Right ventricle myocardium inferior (tissue), 1 donor: ENCODE measurements at regions not wholly inside any gene's neighbourhood (a gene's known extent, or its start where the extent isn't known, plus 50 kb on each side); places are given as distances from the start of the nearest gene placed in this dataset.
"Not testable (repeated sequence)": the region's sequence is repeated elsewhere in the genome, so short reads cannot be mapped to it uniquely, and the experiment has no call there.

ENCODE experiments used
- ATAC-seq: fragments of 200-7000 bp; cut with Tn5 transposase; one replicate; pipeline ENCODE4 v1.9.1; 2020; ENCODE audit warnings: mild to moderate bottlenecking, moderate library complexity
- DNase-seq: peaks from one replicate; pipeline ENCODE4 v3.0.0; 2021; ENCODE audit errors: missing footprints
- intact Hi-C: fragments of 100-400 bp; cut with DNase I; formaldehyde crosslinking; loops from one replicate; pipeline ENCODE4 v1.11.0; 2022
- donor health status: DM: no; HTN: yes; CAD: no; lungs with severe emphysema.

DNA sequence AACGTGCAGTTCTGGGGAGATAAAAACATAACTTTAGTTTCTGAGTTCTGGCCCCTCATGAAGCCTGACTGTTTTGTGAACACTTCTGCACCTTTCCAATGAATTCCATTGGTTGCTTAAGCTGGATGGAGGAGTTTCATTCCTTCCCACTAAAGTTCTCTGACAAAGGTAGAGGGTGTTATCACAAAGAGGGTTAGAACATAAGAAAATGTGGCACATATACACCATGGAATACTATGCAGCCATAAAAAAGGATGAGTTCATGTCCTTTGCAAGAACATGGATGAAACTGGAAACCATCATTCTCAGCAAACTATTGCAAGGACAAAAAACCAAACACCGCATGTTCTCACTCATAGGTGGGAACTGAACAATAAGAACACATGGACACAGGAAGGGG is 138.6 kb downstream of the LCA5 start:
- ATAC-seq, DNase-seq, intact Hi-C loops: not testable (repeated sequence)

DNA sequence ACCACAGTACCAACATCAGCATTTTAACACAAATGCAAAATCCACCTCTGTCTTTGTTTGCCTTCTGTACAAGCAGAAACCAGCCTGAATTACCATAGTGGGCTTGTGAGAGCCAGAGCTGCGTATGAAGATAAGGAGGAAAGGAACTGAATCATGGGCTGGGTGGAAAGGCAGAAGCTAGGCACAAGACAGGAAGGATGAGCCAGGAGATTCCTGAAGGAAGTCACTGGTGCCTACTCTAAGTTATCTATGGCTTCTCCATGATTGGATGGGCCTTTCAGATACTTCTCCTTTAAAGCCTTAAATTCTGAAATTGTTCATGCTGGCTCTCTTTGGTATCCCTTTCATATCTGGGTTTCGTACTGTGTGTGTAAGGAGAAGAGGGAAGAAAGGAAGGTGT is 140.6 kb downstream of the LCA5 start:
- intact Hi-C loops, result no loop called here
- ATAC-seq, result no peak

DNA sequence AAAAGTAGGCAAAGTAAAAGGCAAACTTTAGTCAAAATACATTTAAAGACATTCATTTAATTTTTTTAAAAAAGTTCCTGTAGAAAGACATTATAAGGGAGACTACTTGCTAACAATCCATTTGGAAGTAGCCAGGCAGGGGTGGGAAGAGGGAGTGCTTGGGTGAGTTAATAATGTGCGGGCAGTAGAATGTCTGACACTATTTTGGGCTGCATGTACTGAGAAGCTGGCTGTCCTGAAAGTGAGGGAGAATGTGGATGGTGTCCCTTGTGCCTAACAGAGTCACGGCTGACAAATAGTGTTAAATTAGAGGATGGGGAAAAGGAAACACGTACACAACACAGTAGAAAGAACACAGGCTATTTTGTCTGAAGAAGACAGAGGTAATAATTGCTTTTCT is 142.5 kb downstream of the LCA5 start:
- intact Hi-C loops, result no loop called here
- peak; percentile 64 for ATAC-seq
- no peak for DNase-seq

More for the DNA sequence above, 140.6 kb downstream of the LCA5 start:
- no peak for DNase-seq

DNA sequence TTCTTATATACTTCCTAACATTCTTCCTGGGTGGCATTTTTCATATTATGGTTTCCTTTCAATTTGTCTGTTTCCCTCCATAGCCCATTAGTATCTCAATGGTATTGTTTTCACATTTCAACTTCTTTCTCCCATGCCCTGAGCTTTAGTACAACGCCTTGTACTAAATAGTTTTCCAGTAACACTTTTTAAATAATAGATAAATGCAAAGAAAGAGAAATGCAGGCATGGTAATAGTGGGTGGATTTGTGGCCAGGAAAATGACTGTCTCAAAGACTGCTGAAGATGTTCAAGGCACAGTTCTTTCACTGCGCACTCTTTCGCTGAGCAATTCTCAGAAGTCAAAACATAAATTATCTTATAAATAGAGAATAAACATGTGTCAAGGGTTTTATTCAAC is 145.1 kb downstream of the LCA5 start:
- DNase-seq, result no peak
- intact Hi-C loops, result no loop called here
- no peak for ATAC-seq

DNA sequence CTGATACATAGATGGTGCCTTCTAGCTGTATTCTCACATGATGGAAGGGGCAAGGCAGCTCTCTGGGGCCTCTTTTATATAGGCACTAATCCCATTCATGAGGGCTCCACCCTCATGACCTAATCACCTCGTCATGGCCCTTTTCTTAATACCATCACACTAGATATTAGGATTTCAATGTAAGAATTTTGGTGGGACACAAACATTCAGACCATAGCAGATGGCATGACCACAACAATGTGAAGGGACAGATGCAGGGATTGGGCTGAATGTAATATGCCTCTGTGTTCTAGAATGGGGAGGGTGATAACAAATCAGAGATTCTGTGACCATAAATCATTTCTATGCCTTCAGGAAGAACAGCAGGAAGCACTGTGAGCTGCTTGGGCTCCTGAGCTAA is 145.8 kb downstream of the LCA5 start:
- intact Hi-C loops, result no loop called here

DNA sequence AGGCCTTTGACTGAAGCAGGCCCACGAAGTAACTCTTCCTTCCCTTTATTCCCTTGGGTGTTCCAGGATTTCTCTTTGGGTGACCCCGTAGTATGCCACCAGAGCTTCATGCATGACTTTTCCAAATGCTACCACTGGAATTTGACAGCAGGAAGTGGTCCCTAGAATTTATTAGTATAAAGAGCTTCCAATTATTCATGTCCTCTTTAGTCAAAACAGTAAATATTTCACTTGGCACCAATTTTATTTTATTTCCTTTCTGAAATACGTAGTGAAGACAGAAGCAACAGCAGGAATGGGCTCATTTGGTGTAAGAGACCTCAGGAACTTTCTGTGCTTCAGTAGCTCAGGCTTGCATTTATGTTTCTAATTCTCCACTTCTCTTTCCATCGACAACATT is 151.3 kb downstream of the LCA5 start:
- DNase-seq, result no peak
- intact Hi-C loops, result no loop called here
- no peak for ATAC-seq

More for the DNA sequence above, 145.8 kb downstream of the LCA5 start:
- DNase-seq (no peak), ATAC-seq (no peak)

DNA sequence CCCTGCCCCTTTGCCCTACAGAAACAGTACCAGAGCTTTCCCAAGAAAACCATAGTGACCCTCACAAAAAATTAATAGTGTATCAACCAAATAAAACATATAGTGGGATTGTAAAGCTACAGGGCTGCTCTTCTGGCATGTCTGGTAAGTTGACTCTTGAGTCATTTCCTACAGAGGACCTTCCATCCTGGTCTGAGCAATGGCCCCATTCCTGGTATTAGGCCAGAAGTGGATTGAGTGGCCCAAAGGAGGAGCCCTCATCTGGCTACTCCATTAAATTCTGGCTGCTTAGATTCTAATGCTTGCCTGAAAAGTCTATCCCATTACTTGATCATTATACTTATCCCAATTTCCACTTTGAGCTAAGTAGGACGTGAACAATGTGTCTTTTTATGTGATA is 150.9 kb upstream of the HMGN3 start:
- no peak for DNase-seq
- no peak for ATAC-seq
- intact Hi-C loops, result no loop called here

DNA sequence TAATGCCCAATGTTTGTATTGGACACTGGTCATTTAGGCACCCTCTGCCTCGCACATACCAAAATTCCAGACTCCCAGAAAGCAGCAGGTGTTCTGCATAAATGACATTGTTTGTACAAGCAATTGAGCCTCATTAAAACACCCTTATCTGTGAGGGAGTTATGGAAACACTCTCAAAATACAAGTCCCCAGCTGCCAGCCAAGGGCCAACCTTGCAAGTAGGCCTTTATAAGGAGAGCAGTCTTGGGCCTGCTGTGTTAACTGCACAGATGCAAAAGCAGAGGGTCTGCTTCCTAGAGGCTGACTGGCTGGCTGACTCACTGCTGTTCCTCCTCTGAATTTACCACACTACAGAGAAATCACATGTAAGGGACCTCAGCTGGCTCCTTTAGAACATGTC is 150.4 kb upstream of the HMGN3 start:
- DNase-seq (no peak), ATAC-seq (no peak)
- intact Hi-C loops, result no loop called here

DNA sequence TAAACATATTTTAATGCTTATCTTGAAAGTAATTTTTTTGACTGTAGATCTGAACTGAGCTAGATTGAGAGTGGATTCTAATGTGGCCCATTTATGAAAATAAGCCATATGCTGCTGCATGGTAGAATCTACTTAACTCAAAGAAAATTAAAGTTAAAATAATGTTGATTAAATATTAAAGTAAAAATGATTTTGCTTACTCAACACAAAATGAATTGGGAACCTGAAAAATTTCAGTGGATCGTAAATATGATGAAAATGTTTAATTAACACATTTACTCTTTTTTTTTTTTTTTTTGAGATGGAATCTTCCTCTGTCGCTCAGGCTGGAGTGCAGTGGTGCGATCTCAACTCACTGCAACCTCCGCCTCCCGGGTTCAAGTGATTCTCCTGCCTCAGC is 144.5 kb upstream of the HMGN3 start:
- no peak for ATAC-seq
- intact Hi-C loops, result no loop called here
- no peak for DNase-seq

DNA sequence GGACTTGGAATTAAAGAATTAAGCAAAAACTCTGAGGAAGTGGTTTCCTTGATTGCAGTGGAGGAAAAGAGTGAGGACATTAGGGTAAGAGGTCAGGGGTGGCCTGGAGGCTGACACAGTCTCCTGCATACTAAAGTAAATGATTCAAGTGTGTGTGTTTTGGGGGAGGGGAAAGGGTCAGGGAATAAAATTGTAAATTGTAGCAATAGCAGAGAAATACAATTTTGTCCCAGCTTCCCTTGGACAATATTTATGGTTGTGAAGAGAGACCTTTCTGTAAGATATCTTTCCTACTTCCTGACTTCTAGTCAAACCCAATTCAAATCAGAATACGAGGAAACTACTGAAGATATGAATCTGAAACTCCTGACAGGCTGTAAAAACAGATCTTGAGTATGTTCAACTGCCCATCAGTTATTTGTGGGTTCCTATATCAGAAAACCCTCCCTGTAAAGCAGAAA is 143.4 kb upstream of the HMGN3 start:
- DNase-seq (no peak), ATAC-seq (no peak)
- intact Hi-C loops, result no loop called here

DNA sequence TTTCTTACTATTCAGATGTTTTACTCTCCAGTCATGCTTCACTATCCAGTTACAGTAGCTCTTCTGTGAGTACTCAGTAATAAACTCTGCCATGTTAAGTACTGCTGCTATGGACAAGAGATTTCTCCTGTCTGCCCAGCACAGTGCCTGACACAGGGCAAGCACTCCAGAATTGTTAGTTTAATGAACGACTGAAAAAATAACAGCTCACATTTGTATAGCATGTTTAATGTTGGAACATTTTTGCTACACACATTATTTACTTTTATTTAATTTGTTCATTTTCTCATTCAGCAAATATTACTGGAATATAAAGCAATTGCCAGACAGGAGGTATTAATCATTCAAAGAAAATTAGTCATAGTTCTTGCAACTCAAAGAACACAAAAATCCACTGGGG is 142.6 kb upstream of the HMGN3 start:
- intact Hi-C loops, result no loop called here
- ATAC-seq (no peak), DNase-seq (no peak)

DNA sequence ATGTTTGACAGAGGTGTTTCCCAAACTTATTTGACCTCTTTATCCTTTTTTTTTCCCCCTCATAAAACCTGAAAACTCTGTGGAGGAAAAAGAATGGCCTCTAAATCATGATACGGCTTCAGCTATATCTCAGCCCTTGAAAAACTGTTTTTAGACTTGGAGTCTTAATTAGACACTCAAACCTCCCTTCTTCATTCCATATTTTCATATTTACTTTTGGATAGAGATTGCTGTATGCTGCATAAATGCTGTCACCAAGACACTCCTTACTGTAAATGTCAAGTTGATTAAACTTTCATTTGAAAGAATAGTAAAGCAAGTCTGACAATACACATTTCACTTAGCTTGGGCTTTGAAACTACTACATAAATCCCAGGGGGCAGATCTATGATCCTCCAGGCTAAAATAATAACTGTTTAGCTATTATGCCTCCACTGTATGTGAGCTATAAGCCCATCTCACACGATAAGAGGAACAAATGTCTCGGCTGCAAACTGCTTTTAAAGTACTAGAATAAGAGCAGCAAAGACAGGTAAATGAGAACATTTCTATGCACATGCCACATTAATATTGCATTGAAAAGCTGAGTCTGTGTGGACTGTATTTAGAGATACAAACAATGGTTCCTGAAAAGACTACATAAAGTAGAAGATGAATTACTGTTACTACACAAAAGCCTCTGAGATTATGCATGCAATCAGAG is 141.3 kb upstream of the HMGN3 start:
- DNase-seq, result no peak
- intact Hi-C loops, result no loop called here
- ATAC-seq, result no peak

DNA sequence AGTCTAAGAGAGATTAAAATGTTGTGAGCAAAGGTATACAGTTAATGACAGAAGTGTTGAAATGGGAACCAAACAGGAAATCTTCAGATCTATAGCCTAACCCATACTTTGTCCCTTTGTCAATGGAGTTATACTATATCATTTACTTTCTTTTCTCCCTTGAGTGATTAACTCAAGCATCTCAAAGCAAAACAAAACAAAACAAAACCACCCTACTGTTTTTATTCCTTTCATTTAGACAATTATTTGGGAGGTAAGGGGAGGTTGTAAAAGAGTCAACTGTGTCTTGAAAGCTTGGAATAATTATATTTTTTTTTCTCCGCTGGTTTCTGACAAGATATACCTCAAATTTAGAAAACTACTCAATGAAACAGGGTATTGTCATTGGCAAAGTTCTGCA is 139.8 kb upstream of the HMGN3 start:
- DNase-seq, result no peak
- intact Hi-C loops, result no loop called here
- no peak for ATAC-seq

DNA sequence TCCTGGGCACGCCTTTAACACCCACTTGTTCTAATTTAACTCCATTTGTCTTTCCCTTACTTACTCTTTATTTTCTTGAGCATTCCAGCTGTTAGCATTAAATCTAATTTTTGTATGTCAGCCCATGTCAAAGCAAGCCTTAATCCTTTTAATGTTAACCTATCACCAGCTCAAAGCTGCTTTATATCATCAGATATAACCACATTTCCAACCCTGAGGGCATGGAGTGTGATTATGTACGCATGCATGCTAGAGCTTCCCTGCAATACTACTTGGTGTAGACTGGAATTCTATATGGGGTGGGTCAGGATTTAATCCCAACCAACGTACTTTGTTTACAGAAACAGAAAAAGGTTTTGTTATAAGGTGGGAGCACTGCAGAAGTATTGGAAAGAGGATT is 139.4 kb upstream of the HMGN3 start:
- DNase-seq (no peak), ATAC-seq (no peak)
- intact Hi-C loops, result no loop called here

DNA sequence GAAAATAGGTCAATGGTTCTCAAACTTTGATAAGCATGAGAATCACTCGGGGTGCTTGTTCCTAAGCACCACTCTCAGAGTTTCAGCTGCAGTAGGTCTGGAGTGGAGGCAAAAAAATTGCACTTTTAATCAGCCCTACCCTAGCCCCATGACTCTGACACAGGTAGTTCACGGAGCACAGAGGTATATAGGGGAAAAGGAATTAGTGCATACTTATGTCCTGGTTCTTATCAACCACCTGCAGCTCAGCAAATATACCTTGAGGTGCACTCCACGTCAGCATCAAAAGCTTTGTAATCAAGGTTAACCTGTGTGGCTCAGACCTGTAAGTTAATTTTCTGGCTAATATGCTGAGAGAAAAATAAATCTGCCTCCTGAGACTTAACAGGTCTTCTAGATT is 138.8 kb upstream of the HMGN3 start:
- intact Hi-C loops, result no loop called here
- ATAC-seq (no peak), DNase-seq (no peak)

DNA sequence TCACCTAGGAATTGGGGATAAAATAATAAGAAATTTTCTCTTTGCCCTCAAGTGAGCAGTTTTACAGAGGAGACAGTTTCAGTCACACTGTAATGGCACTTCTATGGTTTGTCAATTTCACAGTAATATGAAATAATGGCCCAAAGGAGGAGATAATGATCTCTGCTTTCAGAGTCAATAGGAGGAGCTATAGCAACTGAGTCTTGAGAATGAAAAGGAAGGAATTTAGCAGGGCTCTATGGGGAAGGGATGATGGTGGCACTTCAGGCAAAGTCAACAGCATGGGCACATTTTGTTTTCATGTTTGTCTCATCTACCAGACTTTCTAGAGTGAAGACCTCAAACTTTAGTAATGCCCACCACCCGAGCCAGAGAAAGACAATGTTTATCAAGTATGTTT is 138.3 kb upstream of the HMGN3 start:
- intact Hi-C loops, result no loop called here
- no peak for ATAC-seq
- no peak for DNase-seq

DNA sequence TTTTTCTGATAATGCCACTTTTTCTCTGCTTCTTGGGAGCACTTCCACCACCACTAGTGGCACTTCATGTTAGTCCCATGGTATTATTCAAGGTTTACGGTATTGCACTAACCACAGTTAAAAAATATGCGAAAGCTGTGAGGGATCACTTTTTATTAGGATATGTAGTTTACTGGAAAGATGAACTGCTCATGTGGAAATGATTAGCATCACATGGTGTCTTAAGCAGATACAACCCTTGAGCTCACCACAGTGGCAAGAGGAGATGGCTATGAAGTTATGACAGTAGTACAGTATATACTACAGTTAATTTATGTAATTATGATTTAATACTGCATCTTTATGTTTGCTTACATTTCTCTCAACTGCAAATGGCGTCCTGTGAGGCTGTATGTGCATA is 134.5 kb upstream of the HMGN3 start:
- ATAC-seq (no peak), DNase-seq (no peak)
- intact Hi-C loops, result no loop called here

DNA sequence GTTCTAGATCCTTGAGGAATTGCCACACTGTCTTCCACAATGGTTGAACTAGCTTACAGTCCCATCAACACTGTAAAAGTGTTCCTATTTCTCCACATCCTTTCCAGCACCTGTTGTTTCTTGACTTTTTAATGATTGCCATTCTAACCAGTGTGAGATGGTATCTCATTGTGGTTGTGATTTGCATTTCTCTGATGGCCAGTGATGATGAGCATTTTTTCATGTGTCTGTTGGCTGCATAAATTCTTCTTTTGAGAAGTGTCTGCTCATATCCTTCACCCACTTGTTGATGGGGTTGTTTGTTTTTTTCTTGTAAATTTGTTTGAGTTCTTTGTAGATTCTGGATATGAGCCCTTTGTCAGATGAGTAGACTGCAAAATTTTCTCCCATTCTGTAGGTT is 129.0 kb upstream of the HMGN3 start:
- intact Hi-C loops, DNase-seq, ATAC-seq: not testable (repeated sequence)

DNA sequence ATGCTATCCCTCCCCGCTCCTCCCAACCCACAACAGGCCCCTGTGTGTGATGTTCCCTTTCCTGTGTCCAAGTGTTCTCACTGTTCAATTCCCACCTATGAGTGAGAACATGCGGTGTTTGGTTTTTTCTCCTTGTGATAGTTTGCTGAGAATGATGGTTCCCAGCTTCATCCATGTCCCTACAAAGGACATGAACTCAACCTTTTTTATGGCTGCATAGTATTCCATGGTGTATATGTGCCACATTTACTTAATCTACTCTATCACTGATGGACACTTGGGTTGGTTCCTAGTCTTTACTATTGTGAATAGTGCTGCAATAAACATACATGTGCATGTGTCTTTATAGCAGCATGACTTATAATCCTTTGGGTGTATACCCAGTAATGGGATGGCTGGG is 126.6 kb upstream of the HMGN3 start:
- ATAC-seq, DNase-seq, intact Hi-C loops: not testable (repeated sequence)

DNA sequence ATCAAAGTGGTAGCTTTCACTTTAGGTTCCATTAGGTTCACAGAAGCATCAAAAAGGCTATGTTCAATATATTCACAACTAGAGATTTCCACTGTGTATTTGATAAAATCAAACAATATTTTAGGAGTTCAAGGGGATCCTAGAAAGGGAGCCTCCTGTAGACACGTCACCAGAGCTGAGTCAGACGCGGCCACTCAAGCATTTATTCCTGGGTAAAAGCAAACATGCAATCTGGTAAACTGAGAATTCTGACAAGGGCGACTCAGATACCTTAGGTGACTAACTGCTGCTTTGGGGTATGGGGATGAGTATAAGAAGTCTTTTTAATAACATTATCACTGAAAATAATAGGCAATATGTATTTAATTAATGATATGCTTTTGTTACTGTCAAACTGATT is 118.7 kb upstream of the HMGN3 start:
- DNase-seq (no peak), ATAC-seq (no peak)
- intact Hi-C loops, result no loop called here

DNA sequence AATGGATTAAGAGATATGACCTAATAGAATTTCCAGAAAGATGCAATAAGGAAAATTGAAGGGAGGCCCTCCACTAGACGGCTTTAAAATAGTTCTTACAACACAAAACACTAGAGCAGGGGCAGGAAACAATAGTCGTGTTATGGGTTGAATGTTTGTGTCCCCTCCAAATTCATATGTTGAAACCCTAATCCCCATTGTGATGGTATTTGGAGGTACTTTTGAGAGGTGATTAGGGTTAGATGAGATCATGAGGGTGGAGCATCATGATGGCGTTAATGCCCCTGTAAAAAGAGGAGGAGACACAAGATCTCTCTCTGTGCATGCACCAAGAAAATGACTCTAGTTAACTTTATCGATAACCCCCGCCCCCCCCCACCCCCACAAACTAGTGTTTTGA is 104.0 kb upstream of the HMGN3 start:
- intact Hi-C loops, result no loop called here
- ATAC-seq, result no peak
- no peak for DNase-seq
